NCI-H2196 (cell line): ENCODE measurements at regions not wholly inside any gene's neighbourhood (a gene's known extent, or its start where the extent isn't known, plus 50 kb on each side); places are given as distances from the start of the nearest gene placed in this dataset.
"Not testable (repeated sequence)": the region's sequence is repeated elsewhere in the genome, so short reads cannot be mapped to it uniquely, and the experiment has no call there.

Source experiments
- DNase-seq: peaks from one replicate; lab custom pipeline; 2025; ENCODE audit not compliant: unreplicated experiment; lab: John Stamatoyannopoulos, UW

DNA sequence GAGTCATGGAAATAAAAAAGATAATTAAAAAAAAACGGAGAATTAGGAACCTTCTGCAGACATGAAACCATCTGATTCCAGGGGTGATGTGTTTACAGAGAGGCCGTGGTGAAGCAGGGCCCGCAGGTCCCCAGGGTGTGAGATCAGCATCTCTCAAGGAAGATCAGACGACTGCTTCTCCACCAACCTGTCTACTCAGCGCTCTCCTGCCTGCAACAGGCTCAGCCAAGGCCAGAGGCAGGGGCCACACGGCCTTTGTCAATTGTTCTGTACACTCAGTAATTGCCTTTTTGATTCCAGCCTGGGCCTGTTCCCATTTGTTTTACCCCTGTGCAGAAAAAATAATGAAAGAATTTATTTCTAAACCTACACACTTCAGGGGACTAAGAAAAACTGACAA is 124.6 kb downstream of the NXPE2 start:
- no peak for DNase-seq

DNA sequence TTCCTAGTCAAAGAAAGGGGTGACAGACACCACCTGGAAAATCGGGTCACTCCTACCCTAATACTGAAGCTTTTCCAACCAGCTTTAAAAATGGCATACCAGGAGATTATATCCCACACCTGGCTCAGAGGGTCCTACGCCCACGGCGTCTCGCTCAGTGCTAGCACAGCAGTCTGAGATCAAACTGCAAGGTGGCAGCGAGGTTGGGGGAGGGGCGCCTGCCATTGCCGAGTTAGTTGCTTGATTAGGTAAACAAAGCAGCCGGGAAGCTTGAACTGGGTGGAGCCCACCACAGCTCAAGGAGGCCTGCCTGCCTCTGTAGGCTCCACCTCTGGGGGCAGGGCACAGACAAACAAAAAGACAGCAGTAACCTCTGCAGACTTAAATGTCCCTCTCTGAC is 127.1 kb downstream of the NXPE2 start:
- DNase-seq: not testable (repeated sequence)

DNA sequence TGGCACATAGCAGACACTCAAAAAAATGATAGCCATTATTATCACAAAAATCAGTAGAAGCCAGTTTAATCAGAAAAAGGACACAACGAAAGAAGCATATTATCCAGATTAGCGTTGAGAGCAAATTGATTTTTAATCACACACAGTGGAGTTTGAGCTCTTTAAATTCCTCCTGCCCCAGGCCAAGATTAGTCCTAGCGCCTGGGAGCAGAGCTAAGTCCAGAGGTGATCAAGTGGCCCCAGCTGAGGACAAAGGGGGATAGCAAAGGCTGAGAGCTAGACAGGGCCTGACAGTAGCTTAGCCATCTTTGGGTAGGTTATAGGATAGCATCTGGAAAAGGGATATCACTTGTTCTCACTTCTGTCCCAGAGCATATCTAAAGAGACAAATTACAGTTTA is 133.6 kb downstream of the NXPE2 start:
- DNase-seq: no peak

DNA sequence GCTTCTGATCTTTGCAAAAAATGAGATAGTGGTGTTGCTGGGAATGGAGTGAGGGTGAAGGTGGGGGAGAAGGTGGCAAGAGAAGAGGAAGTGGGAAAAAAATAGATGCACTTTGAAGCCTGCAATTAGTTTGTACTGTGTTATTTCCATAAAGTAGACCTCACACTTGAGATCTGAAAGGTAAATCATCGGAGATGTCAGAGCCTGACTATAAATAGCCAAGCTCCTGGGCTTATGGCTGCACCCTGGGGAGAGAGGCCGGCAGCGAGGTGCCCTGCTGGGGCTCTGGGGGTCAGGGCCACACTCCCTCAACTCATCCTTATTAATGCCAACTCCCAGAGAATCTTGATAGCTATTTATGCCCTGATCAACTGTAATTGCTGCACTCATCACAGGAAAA is 134.4 kb downstream of the NXPE2 start:
- DNase-seq: no peak

DNA sequence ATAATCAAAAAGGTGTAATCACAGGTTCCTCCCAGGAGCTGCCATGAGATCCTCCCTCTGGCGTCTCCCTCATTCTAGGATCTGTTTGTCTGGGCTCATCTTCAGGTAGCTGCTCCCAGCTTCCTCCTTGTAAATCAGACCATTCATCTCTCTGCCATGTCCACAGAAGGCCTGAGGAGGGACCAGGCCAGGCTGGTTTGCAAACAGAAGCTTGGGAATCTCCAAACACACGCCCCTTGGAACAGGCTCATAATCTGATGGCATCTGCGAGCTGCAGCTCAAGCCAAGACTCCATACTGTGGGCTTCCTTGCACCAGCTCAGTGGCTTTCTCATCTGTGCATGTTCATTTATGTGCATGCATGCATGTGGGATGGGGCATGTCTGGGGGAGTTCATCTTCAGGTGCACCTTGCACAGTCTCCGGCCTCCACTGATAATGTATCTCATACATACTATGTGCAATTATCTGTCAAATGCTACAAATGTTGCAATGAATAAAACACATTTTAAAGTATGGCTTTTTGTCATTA is 134.9 kb downstream of the NXPE2 start:
- DNase-seq: no peak

DNA sequence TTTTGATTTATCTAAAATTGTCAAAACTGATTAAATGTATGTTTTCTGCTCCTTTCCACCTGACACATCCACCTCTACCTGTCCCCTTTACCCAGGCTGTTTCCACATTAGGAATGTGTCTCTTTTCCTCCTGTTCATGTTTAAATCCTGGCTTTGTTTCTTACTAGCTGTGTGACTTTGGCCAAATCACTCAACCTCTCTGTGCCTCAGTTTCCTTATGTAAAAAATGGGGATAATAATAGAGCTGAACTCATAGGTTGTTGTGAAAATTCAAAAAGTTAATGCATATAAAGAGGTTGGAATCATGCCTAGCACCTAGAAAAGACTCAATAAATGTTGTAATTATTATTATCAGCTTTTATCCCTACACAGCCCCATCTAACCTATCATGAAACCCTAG is 136.8 kb downstream of the NXPE2 start:
- no peak for DNase-seq

DNA sequence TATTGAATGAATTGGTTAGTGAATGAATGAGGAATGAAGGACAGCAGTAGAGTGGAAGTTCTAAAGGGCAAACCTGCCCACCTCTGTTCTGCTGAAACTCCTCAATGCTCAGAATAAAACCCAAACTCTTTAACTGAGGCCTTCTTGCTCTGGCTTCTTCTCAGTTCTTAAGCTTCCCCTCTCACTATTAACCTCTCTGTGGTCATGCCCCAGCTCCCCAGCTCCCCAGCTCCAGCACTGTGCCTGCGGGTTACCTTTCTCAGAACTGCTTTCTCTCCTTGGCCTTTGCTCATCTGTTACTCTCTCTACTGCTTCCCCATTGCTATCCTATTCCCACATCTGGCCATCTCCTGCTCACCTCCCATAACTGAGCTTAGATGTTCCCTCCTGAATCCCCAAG is 137.4 kb downstream of the NXPE2 start:
- no peak for DNase-seq

DNA sequence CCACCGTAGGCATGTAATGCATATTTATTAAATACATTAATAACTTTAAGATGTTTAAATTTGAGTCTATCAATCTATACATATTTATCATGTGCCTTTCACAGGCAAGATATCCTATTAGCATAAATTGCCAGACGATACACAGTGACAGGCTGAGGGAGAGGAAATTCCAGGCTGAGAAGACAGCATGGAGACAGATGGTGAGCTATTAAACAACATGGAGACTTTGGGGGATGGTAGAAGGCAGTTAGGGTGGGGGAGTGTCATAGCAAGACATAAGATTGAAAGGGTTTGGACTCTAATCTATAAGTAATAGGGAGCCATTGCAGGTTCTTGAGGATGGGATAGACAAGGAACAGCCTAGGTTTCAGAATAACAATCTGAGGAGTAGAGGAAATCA is 138.5 kb downstream of the NXPE2 start:
- DNase-seq: no peak

DNA sequence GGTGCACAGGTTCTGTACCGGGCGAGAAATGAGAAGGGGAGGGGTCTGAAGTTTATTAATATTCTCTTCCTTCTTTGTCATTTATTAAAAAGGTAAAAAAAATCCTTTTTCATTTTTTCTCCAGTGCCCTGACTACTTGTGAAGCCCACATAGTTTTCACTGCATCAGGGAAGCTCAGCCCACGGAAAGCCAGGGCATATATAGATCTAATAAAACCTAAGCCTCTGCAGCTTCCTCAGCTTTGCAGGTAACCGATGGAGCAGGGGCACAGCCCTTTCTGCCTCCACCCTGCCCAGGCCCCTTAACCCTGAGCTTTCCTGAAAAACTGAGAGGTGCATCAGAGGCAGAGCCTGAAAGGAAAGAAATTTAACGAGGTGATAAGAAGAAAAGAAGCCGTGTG is 140.1 kb downstream of the NXPE2 start:
- no peak for DNase-seq

DNA sequence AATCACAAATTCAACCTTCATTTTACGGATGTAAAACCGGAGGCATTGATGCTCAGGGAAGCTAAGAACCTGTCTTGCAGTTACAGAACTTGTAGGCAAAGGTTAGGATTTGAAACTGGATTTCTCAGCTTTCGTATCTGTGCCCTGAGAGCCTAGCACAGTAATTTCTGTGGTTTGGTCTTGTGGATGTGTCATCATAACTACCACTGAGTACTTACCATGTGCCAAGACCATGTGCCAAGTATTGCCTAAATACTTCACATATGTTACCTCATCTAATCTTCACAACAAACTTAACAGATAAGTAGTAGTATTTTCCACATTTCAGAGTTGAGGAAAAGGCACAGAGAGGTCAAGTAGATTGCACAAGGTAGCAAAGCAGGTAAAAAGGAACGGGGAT is 140.7 kb downstream of the NXPE2 start:
- DNase-seq: no peak

DNA sequence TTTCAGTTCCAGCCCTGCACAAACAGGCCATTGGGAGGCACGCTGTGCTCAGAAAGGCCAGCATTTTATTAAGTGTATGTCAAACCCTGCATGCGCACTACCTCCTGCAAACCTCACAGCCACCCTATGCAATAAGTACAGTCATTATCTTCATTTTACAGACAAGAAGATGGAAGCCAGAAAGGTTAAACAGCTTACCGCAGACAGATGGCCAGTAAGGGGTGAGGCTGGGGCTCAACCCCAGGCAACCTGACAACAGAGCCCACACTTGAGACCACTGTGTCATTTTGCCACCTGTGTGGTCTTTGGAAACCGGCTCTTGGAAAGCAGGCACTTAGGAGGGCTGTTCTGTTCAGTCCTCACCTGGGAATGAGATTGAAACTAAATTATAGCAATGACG is 142.3 kb downstream of the NXPE2 start:
- no peak for DNase-seq

DNA sequence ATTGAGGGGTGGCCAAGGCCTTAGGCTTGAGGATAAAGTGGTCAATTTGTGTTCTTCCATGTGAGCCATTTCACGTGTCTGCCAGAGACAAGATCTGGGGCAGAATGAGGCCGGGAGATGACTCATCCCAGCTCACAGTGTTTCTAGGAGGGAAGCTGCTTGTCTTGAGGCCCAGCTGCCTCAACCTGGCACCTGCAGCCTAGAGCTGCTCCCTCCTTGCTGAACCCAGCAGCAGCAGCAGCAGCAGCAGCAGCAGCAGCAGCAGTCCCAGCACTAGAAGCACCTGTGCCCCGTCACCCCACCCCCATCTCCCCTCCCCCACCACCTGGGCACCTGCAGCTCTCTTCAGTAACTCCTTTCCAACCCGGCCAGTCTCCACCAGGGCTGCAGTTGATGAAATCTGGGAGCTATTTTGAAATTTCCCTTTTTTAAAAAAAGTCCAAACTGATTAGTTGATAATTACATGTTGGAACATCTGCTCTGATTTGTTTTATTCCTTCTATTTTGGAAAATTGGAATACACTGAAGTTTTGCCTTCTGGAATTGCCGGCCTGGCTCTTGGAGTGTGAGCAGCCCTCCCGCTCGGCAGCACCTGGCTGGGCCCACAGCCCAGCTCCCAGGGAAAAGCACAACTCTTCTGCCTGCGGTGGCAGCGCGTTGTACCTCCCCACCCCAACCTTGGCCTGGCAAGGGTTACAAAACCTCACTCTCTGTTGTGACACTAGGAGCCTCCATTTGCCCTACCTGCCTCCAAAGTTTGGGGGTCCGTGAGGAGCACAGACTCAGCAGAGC is 143.5 kb downstream of the NXPE2 start:
- DNase-seq: peak; percentile 60

DNA sequence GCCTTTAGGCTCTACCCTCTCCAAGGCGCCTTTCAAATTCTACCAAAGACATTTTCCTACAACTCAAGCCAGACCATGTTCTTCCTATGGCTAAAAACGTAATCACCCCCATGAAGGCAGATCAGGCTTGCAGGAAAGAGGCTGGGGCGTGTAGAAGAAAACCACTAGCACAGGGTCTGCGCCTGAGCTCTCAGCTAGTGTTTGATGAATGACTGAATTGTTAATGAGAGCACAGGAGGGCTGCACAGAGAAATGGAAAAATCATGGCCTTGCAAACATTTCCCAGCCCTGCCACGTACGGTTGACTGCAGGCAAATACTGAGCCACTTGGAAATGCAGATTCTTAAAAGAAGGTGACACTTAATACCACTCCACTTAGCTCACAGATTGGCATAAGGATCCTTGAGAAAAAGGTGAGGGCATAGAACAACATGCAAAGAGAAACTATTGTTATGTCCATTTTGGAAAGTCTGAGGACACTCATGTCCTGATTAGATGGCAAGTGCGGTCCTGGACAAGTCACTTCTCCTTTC is 148.6 kb downstream of the NXPE2 start:
- DNase-seq: no peak

DNA sequence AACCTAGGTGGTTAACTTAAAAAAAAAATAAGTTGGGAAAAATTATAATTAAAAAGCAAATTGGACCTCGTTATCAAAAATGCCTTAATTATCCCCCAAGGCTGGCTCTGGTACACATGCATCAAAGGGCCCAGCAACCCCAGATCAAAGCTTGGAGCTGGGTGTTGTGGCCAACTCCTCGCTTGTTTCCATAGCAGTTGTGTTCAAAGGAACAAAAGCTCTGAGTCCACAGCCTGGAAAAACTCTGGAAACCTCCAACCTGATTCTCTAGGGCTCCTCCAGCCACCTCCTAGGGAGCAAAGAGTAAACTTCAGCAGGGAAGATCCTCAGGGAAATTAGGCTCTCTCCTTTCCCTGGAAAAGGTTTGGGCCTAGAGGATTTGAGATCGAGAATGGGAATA is 149.4 kb downstream of the NXPE2 start:
- DNase-seq: no peak

DNA sequence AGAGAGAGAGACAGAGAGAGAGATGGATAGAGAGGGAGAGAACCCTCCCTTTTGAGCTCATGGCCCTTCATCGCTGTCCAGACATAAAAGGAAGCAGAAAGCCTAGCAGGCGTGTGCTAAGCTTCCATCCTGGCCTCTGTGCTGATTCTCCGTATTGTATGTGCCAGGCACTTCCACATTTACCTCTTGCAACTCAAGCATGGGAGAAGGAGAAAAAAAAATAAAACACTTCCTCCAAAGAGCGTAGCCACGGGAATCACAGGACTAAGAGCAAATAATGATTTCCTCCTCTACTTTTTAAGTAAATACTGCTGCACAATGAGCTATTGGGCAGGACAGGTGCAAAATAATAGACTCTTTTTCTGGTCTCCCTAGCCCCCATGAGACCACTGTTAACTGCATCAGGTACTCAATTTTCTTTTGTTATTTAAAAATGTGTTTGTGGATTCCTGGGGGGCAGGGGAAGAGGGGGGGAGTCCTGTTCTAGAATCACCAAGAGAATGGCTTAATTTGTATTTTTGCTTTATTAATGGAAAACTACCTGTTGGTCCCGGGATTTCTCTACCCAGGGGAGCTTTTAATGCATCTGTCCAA is 154.3 kb downstream of the NXPE2 start:
- DNase-seq: peak; percentile 56

DNA sequence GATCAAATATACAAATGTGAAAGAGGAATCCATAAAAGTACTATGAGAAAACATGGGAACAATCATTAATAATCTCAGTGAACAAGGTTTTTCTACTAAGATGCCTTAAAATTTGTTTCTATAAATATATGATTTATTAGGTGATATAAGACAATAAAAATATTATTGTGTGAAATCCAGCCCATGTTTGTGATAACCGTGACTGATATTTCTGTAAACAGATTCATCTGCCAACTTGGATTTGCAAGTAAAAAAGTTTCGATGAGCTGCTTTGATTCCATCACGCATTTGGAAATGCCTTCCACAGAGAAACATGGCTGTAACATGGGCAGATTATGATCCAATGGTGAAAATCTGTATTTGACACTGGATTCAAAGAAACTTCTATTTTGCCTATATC is 157.8 kb downstream of the NXPE2 start:
- DNase-seq: no peak

DNA sequence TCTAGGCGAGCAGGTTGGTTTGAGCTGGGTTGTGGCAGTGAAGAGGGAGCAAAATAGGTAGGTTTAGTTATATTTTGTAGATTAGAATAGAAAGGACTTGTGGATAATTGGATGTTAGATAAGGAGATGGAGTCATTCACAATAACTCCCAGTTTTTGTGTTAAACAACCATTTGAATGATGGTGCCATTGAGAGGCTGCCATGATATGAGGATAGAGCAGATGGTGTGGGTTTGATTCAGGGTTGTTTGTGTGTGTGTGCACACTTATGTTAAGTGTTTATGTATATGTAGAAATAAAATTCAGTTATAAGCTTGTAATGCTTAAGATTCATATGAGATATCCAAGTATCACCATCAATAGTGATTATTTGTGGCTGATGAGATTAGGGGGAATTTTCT is 166.6 kb downstream of the NXPE2 start:
- DNase-seq: no peak

DNA sequence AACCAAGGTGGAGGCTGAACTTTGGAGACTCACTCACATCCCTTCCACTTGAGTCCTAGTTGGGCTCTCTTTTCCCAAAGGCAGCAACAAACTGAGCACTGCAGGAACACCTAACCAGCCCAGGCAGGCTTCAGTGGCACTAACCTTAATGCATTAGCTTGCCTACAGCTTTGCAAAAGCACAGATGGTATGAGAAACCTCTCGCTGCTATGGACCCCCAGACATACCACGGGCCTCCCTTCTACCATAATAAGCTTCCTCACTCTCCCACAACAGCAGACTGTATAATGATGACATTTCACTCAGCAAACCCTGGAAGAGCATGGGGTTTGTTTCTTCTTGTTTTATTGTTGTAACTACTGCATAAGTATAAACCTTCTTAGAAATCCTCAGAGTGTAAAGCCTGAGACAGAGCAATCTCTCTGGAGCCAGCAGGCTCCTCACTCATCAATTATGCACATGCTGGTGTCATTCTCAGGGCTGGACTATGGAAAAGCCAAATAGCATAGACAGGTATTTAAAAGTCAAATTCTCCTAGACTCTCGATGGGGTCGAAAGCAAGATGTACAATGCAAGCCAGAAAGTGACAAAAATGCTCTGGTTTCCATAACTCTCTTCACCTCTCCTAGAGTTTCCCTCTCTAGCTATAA is 167.6 kb downstream of the NXPE2 start:
- DNase-seq: no peak

DNA sequence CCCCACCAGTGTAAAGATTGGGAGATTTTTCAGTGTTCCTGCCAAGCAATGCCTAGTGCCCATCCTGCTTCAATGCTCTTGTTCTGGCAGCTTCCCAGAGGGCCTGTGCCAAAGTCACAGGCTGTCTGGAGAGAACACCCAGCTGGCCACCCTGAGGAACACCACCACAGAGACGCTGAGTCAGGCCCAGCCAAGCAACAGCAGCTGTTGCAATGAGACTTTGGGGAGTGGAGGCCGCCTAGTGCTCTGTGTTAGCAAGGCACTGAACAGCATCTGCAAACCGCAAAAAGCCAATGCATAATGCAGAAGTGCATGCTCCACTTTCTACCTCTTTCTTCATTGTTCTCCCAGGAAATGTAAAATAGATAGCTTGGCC is 168.1 kb downstream of the NXPE2 start:
- DNase-seq: peak; percentile 69

DNA sequence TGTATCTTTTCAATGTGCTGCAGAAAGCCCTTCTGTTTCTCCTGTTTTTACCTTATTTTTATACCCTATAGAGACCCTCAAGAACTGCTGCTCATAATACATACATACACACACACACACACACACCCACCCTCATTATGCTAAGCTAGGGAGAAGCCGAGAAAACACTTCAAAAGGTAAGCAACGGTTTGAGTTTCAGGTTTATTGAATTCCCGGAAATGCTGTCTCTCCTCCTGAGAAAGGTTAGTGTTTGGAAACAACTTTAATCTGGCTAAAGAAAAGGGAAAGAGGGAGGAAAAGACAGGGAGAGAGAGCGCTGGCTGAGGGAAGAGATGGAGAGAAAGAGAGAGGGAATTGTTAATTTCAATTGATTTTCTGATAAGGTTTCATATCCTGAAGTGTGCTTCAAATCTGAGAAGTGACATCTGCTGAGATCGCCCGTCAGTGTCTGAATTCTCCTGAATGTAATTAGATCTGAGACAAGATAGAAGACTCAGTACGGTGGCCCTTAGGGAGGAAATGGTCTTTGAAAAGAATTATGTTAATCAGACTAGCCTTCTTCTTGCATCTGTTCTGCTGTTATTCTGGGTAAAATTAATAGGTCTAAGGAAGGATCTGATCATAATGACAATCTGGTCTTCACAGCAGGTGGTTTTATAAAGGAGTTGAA is 169.1 kb downstream of the NXPE2 start:
- no peak for DNase-seq

DNA sequence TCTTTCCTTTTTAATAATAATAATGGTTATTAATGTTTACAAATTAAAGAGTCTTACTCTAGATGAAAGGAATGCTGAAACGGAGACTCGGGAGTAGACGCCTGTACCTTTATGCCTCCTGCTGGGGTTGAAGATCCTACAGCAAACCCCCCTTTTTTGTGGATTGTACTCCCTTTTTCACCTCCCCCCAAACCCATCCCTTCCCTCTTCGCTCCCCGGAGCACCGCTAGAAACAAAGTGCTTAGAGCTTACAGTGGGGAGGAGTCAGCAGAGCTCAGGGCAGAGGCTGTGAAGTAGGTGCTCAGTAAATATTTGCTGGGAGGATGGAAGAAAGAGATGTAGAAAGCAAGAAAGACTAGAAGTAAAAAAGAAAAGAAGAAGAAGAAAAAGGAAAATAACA is 169.7 kb downstream of the NXPE2 start:
- no peak for DNase-seq
